ENCODE measurements at regions not wholly inside any gene's neighbourhood (a gene's known extent, or its start where the extent isn't known, plus 50 kb on each side); places are given as distances from the start of the nearest gene placed in this dataset.

GRCh38 chr6:101080597-101080996 is 199.5 kb upstream of the ASCC3 start:
- Histone ChIP-seq H3K27me3 (ENCODE audit: insufficient read depth, low read length) (no peaks in the 10 kb centered on the region), H2BK120ac (ENCODE audit: low read depth, low read length, poor library complexity, severe bottlenecking) (no peak overlapping the region), H2BK20ac (ENCODE audit: low read depth, low read length, poor library complexity, severe bottlenecking) (no peak overlapping the region), H3K4me2 (ENCODE audit: insufficient read depth, insufficient read length, low read length) (no peak overlapping the region), H3K27ac (ENCODE audit: insufficient read length, low read depth, low read length) (no peak overlapping the region), H2BK5ac (ENCODE audit: insufficient read length, low read length) (no peak overlapping the region), H4K8ac (replicated peaks; ENCODE audit: insufficient read length, low read depth, low read length) (no peak overlapping the region), H3K14ac (ENCODE audit: insufficient read depth, low read length) (no peak overlapping the region), H2AK5ac (ENCODE audit: insufficient read length, low read length) (no peak overlapping the region), H3K9ac (ENCODE audit: extremely low read depth, insufficient read length, low read length) (no peak overlapping the region), H3K9me3 (ENCODE audit: control insufficient read depth, low read depth, low read length) (no peaks in the 10 kb centered on the region), H4K20me1 (ENCODE audit: control insufficient read depth, insufficient read depth, insufficient read length) (no peaks in the 10 kb centered on the region), H3K56ac (ENCODE audit: insufficient read length, low read depth, low read length) (no peak overlapping the region), H3K4ac (ENCODE audit: low read depth, low read length) (no peak overlapping the region), H3K4me1 (ENCODE audit: insufficient read depth, low read length) (peaks cover 3% of the 10 kb centered on the region; the same call in 1 of the 2 replicates), H3K79me1 (ENCODE audit: insufficient read depth, low read depth, low read length, poor library complexity, severe bottlenecking) (no peaks in the 10 kb centered on the region), H2BK12ac (ENCODE audit: insufficient read length, low read depth, low read length) (no peak overlapping the region), H4K91ac (ENCODE audit: insufficient read length, low read depth, low read length) (no peak overlapping the region), H2AFZ (ENCODE audit: low read length) (no peak overlapping the region), H3T11ph (ENCODE audit: low read length) (no peak overlapping the region), H3K18ac (ENCODE audit: insufficient read length, low read depth, low read length) (no peak overlapping the region), H3K23me2 (ENCODE audit: insufficient read length, low read depth, low read length, poor library complexity, severe bottlenecking) (no peaks in the 10 kb centered on the region), H3K79me2 (ENCODE audit: insufficient read depth, low read length) (no peaks in the 10 kb centered on the region), H4K5ac (ENCODE audit: insufficient read length, low read depth, low read length) (no peak overlapping the region), H3K23ac (ENCODE audit: insufficient read length, low read depth, low read length) (no peak overlapping the region), H2BK15ac (ENCODE audit: low read depth, low read length) (no peak overlapping the region)
- no peak overlapping the region for H3K4me3 Mint-ChIP-seq
- H3K4me1 Mint-ChIP-seq: peaks cover 21 to 22% of the 10 kb centered on the region in 2 experiments
- peaks cover 10 to 13% of the 10 kb centered on the region in 2 experiments for H3K9me3 Mint-ChIP-seq
- H3K27me3 Mint-ChIP-seq (ENCODE audit: low read depth): no peaks in the 10 kb centered on the region
- H3K27ac Mint-ChIP-seq: no peak overlapping the region
- no CpG with 5 or more reads among the region's 2 CpGs for WGBS (ENCODE audit: extremely low coverage, insufficient read length, low lambda C conversion rate)
- no peak for TF ChIP-seq CTCF (conservative IDR thresholded peaks at IDR 0.05)
- H3K36me3 Mint-ChIP-seq (ENCODE audit: insufficient read depth in 1 of 3, low read depth in 3 of 3): peaks cover 4 to 13% (median 7%) of the 10 kb centered on the region in 3 experiments
- no peak for DNase-seq

Measured in H9 (cell line).